Loucy (cell line): ENCODE measurements at regions not wholly inside any gene's neighbourhood (a gene's known extent, or its start where the extent isn't known, plus 50 kb on each side); places are given as distances from the start of the nearest gene placed in this dataset.

ENCODE experiments used
- H2AFZ ChIP-seq: fragments of 200-600 bp; sonication (generic); 2 replicates; pipeline ENCODE4 v1.6.0; 2016; ENCODE audit warnings: antibody characterized with exemption, mild to moderate bottlenecking, low read length, moderate library complexity
- H3F3A ChIP-seq: fragments of 200-600 bp; 2 replicates; pipeline ENCODE4 v1.6.0; 2016; ENCODE audit warnings: antibody characterized with exemption, low read depth, mild to moderate bottlenecking
- H3K27me3 ChIP-seq: fragments of 200-600 bp; sonication (generic); 2 replicates; pipeline ENCODE4 v1.6.1; 2014; ENCODE audit warnings: low read length, mild to moderate bottlenecking; ENCODE audit not compliant: insufficient read depth, poor library complexity, severe bottlenecking
- H3K36me3 ChIP-seq: fragments of 200-600 bp; sonication (generic); 2 replicates; pipeline ENCODE4 v1.6.1; 2016; ENCODE audit warnings: low read length; ENCODE audit not compliant: insufficient read depth
- H3K4me1 ChIP-seq: fragments of 200-600 bp; sonication (generic); 2 replicates; pipeline ENCODE4 v1.5.1; 2014; ENCODE audit warnings: low read length, mild to moderate bottlenecking; ENCODE audit not compliant: insufficient read depth, poor library complexity, severe bottlenecking
- H3K4me2 ChIP-seq: fragments of 200-600 bp; sonication (generic); 2 replicates; pipeline ENCODE4 v1.6.0; 2014; ENCODE audit warnings: antibody characterized with exemption, low read length, low read depth, mild to moderate bottlenecking; ENCODE audit not compliant: poor library complexity, severe bottlenecking
- H3K4me3 ChIP-seq: fragments of 200-600 bp; sonication (generic); 2 replicates; pipeline ENCODE4 v1.5.1; 2014; ENCODE audit warnings: low read length, mild to moderate bottlenecking, mixed read lengths; ENCODE audit not compliant: poor library complexity, severe bottlenecking
- H3K79me2 ChIP-seq: fragments of 200-600 bp; sonication (generic); 2 replicates; pipeline ENCODE4 v1.6.1; 2014; ENCODE audit warnings: low read length; ENCODE audit not compliant: insufficient read depth
- H3K9ac ChIP-seq: fragments of 200-600 bp; sonication (generic); 2 replicates; pipeline ENCODE4 v1.6.0; 2014; ENCODE audit warnings: mild to moderate bottlenecking, low read depth, low read length, moderate library complexity; ENCODE audit not compliant: poor library complexity, severe bottlenecking
- H3K9me2 ChIP-seq: fragments of 200-600 bp; sonication (generic); replicated peaks from 2 replicates; pipeline ENCODE4 v1.6.1; 2016; ENCODE audit warnings: low read depth, low read length, mixed read lengths
- H3K9me3 ChIP-seq: fragments of 200-600 bp; sonication (generic); 2 replicates; pipeline ENCODE4 v1.6.1; 2014; ENCODE audit warnings: mild to moderate bottlenecking, antibody characterized with exemption, low read length, low read depth; ENCODE audit not compliant: insufficient read depth
- H4K20me1 ChIP-seq: fragments of 200-600 bp; sonication (generic); 2 replicates; pipeline ENCODE4 v1.6.0; 2014; ENCODE audit warnings: antibody characterized with exemption, low read length, mild to moderate bottlenecking; ENCODE audit not compliant: insufficient read depth, poor library complexity, severe bottlenecking
- EZH2phosphoT487 ChIP-seq: fragments of 200-600 bp; IDR thresholded peaks from 2 replicates; pipeline ENCODE4 v1.6.1; 2018; ENCODE audit warnings: antibody characterized with exemption, mild to moderate bottlenecking, moderate library complexity, borderline replicate concordance
- TF ChIP-seq, protein P1 (sequence below): fragments of 200-600 bp; sonication (generic); conservative IDR thresholded peaks from 2 replicates; pipeline ENCODE4 v1.5.1; 2014; ENCODE audit warnings: mild to moderate bottlenecking, antibody characterized with exemption, low read length

DNA sequence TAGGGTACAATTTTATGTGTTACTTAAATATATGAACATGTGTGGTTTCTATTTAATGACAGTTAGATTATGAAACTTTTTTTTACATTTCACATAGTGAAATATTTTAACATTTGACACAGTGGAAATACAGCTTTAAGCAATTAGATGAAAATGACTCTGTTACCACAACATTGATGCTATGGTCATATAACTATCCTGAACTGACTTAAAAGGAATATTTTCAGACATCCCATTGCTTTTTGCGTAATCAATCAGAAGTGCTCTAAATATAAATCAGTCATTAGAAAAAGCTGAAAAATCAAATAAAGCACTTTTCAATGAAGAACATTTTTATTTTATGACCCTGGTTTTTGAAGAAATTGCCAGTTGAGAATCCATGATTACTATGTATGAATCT, 80.3 kb downstream of the UFM1 start:
- H3K79me2 ChIP-seq, result no peaks in the 10 kb centered on the region
- no peak overlapping the region for H3K4me3 ChIP-seq
- H3K27me3 ChIP-seq, result no peaks in the 10 kb centered on the region
- no peaks in the 10 kb centered on the region for H3K9me3 ChIP-seq
- H2AFZ ChIP-seq, result no peak overlapping the region
- TF ChIP-seq, protein P1, sequence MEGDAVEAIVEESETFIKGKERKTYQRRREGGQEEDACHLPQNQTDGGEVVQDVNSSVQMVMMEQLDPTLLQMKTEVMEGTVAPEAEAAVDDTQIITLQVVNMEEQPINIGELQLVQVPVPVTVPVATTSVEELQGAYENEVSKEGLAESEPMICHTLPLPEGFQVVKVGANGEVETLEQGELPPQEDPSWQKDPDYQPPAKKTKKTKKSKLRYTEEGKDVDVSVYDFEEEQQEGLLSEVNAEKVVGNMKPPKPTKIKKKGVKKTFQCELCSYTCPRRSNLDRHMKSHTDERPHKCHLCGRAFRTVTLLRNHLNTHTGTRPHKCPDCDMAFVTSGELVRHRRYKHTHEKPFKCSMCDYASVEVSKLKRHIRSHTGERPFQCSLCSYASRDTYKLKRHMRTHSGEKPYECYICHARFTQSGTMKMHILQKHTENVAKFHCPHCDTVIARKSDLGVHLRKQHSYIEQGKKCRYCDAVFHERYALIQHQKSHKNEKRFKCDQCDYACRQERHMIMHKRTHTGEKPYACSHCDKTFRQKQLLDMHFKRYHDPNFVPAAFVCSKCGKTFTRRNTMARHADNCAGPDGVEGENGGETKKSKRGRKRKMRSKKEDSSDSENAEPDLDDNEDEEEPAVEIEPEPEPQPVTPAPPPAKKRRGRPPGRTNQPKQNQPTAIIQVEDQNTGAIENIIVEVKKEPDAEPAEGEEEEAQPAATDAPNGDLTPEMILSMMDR, result no peak
- no peaks in the 10 kb centered on the region for H4K20me1 ChIP-seq
- H3K9ac ChIP-seq, result no peak overlapping the region
- no peaks in the 10 kb centered on the region for H3K36me3 ChIP-seq
- H3K4me2 ChIP-seq, result no peak overlapping the region
- no peaks in the 10 kb centered on the region for H3K9me2 ChIP-seq
- H3K4me1 ChIP-seq, result no peaks in the 10 kb centered on the region
- H3F3A ChIP-seq, result no peaks in the 10 kb centered on the region

DNA sequence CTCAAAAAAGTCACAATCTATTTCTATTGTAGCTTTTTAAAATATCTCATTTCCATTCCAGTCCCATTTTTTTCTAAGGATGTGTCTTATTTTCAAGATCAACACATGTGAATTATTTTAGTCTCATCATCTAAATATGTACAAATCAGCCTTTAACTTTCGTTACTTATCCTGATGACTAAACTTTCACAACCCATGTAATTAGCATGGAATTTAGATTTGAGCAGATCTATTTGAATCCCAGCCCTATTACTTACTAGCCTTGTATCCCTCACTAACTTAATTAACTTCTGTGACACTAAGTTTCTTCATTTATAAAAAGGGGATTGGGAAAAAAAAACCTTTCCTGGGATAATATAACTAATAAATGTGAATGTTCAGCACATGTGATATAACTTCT, 81.1 kb downstream of the UFM1 start:
- Histone ChIP-seq H3F3A (no peaks in the 10 kb centered on the region), H3K79me2 (no peaks in the 10 kb centered on the region), H3K9ac (no peak overlapping the region), H3K9me2 (no peaks in the 10 kb centered on the region), H3K4me2 (no peak overlapping the region), H3K4me1 (no peaks in the 10 kb centered on the region), H3K4me3 (no peak overlapping the region), H3K9me3 (no peaks in the 10 kb centered on the region), H3K36me3 (no peaks in the 10 kb centered on the region), H4K20me1 (no peaks in the 10 kb centered on the region), H3K27me3 (no peaks in the 10 kb centered on the region), H2AFZ (no peak overlapping the region)
- TF ChIP-seq EZH2phosphoT487, result no peak
- TF ChIP-seq, protein P1, result no peak

DNA sequence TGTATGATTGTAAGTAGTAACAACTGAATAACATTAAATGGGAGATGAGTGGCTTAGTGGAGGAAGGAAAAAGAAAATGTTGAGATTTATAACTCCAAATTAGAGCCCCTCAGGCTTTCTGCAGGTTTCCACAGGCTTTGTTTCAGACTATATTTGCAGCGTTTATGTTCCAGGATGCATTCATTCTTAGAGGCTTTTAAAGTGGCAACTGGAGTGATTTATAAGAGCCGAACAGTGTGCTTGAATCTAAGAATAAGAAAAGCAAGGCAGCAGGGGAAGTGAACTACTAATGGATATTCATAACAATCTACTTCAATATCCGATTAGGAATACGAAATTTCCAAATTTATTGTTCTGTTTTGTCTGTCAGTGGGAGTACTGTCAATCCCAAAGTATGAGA, 91.0 kb downstream of the UFM1 start:
- Histone ChIP-seq H3K9me2 (no peaks in the 10 kb centered on the region), H3K79me2 (no peaks in the 10 kb centered on the region), H3K4me3 (no peak overlapping the region), H4K20me1 (no peaks in the 10 kb centered on the region), H2AFZ (no peak overlapping the region), H3K27me3 (no peaks in the 10 kb centered on the region), H3K9me3 (no peaks in the 10 kb centered on the region), H3K4me2 (no peak overlapping the region), H3K36me3 (no peaks in the 10 kb centered on the region), H3K9ac (no peak overlapping the region), H3F3A (no peaks in the 10 kb centered on the region), H3K4me1 (no peaks in the 10 kb centered on the region)
- TF ChIP-seq, protein P1, result no peak
- no peak for TF ChIP-seq EZH2phosphoT487
